HG03064 (cell line): ENCODE measurements at regions not wholly inside any gene's neighbourhood (a gene's known extent, or its start where the extent isn't known, plus 50 kb on each side); places are given as distances from the start of the nearest gene placed in this dataset.

Experiments used
- ATAC-seq: cut with Tn5 transposase; IDR thresholded peaks from one replicate; pipeline ENCODE4 v1.9.1; 2021; ENCODE audit warnings: low read depth; ENCODE audit not compliant: unreplicated experiment

DNA sequence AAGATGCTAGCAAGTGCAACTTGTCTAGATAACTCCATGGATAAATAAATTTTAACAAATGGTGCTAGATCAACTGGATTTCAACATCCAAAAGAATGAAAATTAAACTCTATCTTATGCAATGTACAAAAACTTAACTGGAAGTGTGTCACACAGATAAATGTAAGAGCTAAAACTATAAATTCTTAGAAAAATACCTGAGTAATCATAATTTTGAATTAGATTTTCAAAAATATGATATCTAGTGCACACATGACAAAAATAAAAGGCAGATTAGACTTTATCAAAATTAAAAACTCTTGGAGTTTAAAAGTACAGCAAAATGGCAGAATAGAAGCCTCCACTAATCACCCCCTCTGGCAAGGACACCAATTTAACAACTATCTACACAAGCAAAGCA is 1791.2 kb upstream of the CDH6 start:
- no peak for ATAC-seq

DNA sequence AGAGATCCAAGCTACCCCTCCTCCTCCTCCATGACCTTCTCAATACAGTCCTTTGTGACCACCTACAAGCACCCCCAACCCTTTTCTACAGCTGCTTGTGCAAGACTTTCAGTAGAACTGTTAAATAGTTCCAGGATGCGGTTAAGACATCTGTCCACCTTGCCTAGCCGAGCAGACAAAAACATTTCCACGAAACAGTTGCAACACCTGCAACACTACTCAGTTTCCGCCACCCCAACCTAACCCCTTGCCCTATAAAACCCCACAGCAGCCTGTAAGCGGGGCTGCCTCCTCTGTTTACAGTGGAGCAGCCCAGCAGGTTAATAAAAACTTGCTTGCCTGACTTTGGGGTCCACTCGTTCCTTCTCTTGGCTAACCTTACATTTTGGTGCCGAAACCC is 1803.5 kb upstream of the CDH6 start:
- ATAC-seq: no peak

DNA sequence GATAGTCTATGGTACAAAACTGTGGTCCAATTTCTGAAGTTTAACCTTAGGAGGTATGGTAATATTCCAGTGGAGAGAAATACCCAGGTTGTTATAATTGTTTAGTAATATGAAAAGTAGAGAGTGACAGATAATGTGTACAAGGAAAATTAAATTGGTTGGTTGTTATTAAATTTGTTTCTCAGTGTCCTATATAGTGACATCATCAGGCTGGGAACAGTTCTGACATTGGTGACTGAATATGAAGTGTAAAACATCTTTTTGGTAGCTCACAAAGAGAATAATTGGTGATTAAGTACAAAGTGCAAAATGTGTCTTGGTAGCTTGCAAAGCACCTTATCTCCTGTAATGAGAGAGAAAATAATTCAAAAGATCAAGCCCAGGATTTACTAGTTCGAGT is 1806.1 kb upstream of the CDH6 start:
- ATAC-seq: no peak

DNA sequence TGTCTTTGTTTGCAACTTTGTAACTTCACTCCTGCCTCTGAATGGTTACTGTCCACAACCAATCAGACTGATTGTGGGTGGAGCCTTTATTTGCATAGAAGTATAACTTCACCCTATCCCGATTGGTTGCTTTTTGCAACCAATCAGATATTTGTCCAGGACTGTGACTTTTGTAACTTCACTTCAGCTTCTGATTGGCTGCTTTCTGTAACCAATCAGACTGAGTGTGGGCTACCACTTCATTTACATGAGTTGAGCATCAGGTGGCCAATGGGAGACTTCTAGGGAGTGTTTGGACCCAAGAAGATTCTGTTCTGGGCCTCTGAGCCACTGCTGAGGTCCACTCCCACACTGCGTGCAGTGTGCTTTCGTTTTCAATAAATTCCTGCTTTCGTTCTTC is 1810.7 kb upstream of the CDH6 start:
- ATAC-seq: no peak

DNA sequence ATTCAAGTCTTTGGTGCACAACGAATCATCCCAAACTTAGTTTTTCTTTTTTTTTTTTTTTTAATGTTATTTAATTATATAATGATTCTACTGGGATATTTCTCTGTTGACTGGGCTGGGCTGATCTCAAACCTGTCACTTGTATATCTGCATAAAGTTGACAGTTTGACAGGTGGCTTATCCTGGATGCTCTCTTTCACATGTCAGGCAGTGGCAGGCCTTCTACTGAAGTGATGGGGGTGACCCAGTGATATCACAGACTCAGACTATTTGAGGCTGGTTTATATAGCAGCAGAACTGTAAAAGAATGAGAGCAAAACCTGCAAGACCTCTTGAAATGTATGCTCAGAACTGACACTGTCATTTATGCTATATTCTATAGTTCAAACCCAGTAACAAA is 1813.5 kb upstream of the CDH6 start:
- no peak for ATAC-seq

DNA sequence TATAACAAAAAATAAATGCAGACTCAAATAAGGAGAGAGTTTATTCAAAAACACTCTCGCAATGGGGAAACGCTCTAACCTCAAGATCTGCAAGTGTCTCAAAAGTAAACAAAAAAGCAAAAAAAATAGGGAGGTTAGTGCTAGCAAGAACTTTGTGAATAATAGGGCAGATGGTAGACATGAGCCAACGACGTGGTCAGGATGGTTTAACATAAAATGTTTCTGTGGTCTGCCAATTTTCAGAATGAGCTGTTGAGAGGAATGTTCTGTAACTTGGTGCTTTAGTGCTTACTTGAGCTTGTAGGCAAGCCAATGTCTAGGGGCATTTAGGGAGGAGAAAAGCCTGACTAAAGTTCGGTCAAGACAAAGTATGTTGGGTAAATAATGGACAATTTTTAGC is 1813.9 kb upstream of the CDH6 start:
- no peak for ATAC-seq

DNA sequence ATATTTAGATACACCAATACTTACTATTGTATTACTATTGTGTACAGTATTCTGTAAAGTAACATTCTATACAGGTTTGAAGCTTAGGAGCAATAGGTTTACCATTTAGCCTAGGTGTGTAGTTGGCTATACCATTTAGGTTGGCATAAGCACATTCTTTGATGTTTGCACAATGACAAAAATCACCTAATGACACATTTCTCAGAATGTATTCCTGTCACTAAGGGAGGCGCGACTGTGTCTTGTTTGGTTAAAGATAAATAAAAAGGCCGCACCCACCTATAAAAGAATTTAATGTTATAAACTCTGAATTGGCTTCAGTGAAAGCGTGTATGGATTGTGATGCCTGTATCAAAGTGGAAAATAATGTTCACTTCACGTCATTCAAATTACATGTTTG is 1815.4 kb upstream of the CDH6 start:
- ATAC-seq: no peak

DNA sequence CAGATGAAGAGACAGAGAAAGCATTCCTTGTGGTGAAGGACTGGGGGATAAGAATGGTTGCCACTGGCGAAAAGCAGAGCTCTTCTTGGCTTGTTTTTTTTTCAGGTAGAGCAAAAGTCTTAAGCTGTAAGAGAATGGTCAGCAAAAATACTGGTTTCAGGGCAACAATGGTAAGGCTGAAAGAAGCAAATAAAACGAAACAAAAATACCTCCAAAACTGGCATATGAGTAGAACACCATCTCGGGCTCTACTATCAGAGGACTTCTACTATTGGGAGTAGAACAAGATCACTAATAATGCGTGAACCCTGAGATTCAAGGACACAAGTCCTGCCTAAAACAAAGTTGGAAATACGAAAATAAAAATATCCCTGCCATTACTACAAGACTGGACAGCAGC is 1823.2 kb upstream of the CDH6 start:
- no peak for ATAC-seq

DNA sequence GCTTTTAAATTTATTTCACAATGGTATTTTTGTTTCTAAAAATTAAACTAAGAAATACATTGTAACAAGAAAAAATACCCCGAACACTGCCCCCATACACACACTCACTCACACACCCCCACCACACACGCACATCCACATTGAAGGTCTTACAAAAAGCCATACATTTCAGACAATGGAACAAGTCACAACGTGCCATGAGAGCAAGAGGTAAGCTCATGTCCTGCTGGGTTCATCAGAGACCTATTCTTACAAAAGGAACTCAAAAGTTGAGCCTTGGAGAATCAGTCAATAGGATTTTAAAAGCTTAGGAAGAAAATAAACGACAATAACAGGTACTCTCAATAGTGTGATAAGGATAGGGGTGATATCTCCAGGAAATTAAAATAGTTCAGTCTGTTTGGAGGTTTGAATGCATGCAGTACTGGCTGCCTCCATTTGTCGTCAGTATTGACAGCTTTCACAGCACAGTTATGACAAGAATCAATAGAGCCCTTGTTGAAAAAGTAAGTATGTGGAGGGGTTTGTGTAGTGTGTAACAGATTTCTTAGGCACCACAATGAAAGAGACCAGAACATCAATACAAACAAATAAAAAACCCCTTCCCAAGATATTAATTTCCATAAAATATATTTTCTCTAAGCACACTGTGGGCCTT is 1826.2 kb upstream of the CDH6 start:
- no peak for ATAC-seq

DNA sequence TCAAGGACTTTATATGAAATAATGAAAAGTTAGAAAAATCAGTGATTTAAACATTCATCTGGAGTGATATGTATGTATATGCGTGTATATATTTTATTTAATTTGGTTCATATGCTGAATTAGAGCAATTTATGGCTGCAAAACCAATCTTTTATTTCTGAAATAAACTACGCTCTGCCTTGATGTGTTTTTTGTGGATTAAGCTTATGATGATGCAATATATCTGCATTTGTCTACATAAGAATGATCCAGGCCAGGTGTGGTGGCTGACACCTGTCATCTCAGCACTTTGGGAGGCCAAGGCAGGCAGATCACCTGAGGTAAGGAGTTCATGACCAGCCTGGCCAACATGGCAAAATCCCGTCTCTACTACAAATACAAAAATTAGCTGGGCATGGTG is 1842.3 kb upstream of the CDH6 start:
- no peak for ATAC-seq

DNA sequence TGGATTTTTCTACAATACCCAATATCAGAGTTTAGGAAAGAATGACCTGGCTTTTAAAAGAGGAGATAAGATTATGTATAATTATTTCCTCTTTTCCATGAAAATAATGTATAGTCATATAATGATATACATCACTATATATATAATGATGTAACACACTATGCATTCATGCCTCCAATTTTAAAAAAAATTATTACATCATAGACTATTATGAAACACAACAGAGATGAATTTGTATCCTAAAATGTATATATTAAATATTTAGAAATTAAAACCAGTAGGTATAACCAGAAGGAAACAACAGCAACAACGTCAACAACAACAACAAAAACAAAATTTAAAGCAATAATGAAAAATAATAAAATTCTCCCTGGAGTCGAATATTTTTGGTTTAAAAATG is 1856.5 kb upstream of the CDH6 start:
- no peak for ATAC-seq

DNA sequence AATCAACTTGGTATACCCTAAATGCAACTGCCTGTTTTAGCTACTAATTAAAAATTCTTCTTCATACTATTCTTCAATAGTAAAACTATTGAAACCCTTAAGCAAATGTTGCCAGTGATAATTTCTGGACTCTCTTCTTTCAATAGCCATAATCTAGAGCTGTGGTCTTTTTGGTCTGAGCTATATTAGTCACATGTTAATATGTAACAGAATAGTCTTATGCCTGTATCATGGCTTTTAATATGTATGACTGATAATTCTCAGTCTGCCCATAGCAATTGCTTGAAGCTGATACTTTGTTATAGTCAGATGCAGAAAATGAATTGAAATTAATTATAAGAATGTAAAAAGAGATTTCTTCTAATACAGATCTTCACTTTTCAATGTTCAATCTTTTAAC is 1871.9 kb upstream of the CDH6 start:
- no peak for ATAC-seq

DNA sequence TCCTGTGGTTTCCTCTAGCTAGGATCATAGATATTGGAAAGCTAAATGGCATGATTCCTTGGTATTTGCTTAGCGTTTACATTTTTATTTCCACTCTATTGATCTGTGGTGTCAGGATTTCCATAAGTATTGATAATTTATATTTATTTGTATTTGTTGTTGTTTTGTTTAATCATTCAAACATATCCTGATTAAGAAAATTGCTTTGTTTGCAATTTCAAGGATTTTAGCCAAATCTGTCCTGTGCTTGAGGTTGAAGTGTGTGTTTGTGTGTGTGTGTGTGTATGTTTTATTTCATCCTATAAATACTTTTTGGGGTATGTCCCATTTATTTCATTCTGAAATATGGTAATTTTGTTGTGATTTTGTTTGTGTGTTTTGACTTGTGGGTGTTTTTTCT is 1884.1 kb upstream of the CDH6 start:
- ATAC-seq: no peak

DNA sequence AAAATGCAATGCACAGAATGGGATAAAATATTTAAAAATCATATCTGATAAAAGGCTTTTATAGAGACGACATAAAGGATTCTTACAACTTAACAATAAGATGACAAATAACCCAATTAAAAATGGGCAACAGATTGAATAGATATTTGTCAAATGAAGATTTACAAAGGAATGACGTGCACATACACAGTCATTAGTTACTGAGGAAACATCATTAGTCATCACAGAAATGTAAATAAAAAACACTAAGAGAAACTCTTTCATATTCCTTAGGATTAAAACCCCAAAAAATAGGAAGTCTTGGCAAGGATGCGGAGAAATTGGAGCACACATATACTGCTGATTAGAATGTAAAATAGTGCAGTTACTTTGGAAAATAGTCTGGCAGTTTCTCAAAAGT is 1886.0 kb upstream of the CDH6 start:
- no peak for ATAC-seq

DNA sequence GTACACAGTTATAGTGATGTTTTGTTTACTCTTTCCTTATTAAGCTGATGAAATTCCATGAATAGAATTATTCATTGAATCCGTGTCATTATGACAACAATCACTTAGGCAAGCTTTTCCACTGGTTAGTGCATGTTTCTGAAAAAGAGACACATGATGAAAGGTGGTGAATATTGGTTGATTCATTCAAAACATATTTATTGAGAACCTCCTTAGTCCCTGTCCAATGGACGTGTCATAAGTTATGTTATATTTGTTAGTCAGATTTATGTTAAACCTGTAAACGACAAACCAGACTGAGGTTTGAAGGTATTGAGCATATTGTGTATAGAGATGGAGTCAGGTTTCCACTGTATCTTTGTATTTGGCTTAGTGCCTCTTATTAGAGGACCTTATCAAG is 1888.9 kb upstream of the CDH6 start:
- ATAC-seq: no peak

DNA sequence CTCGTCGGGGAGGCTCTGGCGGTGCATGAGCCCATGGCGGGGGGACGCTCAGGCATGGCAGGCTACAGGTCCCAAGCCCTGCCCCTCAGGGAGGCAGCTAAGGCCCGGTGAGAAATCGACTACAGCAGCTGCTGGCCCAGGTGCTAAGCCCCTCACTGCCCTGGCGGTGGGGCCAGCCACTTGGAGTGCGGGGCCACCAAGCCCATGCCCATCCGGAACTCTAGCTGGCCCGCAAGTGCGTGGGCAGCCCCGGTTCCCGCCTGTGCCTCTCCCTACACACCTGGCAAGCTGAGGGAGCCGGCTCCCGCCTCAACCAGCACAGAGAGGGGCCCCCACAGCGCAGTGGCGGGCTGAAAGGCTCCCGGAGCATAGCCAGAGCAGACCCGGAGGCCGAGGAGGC is 1896.9 kb upstream of the CDH6 start:
- ATAC-seq: no peak

DNA sequence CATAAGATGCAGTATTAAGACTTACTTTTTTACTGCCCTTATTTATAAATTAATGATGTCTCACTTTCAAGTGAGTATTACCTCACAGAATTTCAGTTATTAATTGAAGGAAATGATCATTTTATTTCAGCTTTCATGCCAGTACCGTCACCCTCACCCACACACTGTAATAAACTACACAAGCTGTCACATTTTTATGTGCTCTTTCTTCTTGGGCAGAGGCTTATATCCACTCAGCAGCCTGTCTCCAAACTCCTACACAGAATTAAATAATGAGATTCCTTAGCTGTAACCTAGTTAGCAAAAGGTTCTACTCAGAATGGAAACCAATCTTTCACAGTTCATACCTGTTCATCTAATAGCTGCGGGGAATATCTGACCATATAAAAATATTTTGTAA is 1915.8 kb upstream of the CDH6 start:
- ATAC-seq: no peak

DNA sequence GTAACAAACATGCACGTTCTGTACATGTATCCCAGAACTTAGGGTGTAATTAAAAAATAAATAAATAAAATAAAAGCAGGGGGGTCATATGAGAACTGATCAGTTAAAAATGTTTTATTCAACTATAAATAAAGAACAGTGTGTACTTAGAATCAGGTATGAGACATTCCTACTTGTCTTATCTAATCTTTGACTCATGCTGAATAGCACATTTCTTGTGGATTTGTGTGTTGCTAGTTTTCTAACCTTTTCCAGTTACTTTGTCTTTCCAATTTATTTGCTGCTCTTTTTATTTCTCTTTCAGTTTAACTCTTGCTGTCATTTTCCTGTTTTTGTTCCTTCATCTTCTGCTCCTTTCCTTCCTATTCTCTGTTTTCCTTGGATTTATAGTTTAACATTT is 1917.1 kb upstream of the CDH6 start:
- ATAC-seq: no peak

DNA sequence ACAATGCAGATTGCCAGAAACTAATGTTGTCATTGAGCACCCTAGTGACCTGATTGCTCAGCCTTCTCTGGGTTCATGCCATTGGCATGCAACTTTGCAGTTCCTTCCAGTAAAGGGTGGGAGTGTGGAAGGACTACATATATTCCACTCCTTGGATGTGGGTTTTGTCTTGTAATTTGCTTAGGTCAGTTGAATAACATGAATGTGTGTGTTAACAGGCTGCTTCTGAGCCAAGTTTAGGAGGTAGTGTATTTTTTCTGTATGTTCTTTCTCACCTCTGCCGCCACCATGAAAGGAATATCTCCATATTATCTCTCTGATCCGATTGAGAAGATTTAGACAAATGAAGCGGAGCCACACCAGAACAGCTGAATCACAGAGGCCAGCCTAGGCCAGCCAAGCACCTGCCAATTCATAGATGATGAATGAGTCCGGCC is 1929.6 kb upstream of the CDH6 start:
- ATAC-seq: no peak

DNA sequence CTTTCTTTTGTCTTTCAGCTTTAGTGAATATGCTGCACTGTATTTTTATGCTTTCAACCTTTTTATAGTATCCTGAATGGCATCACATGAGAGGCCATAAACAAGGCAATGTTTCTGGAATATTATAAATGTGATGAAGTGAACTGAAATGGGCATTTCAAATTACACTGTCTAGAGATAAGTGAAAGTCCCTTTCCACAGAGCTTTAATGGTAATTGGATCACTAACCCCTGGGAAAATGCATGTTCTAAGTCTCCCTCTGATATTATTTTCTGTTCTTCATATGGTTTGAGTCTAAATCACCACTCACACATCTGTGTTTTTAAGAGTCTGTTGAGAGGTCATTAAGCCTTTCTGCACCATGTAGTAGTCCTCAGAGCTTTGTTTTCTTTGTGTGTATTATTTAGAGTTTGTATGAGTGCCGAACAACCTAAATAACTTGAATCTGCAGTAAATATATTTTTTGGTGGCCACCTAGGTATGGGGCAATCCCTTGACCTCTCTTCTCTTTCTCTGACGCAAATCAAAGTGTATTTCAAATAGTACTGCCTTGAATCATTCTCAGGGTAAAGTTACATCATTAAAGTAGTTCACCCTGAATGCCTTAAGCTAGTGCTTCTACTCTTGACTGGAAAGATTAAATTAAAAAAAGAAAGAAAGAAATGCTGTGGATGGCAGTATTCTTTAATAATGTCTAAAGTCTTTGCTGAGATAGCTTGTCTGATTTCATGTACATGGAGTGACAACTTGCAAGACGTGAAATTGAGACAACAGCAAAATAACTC is 1931.0 kb upstream of the CDH6 start:
- no peak for ATAC-seq

DNA sequence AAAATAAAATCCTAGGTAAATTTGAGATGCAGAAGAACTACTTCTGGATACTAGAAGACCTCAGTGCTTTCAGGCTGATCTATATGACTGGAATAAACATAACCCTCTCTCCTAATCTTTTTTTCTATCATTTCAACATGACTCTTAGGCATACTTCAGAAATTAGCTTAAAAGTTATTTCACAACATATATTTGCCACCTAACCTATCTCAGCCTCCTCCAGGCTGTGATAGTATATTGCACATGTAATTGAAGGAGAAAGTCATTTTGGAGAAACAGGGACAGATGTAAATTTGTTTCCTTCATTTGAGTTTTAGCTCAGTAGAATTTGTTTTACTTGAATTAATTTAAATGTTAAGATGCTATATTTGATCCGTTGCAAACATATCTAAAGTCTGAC is 1932.3 kb upstream of the CDH6 start:
- no peak for ATAC-seq

DNA sequence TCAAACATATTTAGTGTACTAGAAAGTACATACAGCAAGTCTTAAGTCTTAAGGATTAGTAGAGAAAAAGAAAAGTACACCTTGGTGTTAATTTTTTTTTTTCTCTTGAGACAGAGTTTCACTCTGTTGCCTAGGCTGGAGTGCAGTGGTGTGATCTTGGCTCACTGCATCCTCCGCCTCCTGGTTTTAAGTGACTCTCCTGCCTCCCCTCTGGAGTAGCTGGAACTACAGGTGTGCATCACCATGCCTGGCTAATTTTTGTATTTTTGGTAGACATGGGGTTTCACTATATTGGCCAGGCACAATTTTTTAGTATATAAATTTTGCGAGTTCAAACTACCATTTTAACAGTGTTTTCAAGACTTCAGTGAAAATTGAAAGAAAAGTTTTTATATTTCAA is 1941.1 kb upstream of the CDH6 start:
- no peak for ATAC-seq
